GM21367 (cell line): ENCODE measurements at regions not wholly inside any gene's neighbourhood (a gene's known extent, or its start where the extent isn't known, plus 50 kb on each side); places are given as distances from the start of the nearest gene placed in this dataset.
"Not testable (repeated sequence)": the region's sequence is repeated elsewhere in the genome, so short reads cannot be mapped to it uniquely, and the experiment has no call there.

Experiments
- ATAC-seq: cut with Tn5 transposase; IDR thresholded peaks from one replicate; pipeline ENCODE4 v1.9.1; 2021; ENCODE audit not compliant: unreplicated experiment

DNA sequence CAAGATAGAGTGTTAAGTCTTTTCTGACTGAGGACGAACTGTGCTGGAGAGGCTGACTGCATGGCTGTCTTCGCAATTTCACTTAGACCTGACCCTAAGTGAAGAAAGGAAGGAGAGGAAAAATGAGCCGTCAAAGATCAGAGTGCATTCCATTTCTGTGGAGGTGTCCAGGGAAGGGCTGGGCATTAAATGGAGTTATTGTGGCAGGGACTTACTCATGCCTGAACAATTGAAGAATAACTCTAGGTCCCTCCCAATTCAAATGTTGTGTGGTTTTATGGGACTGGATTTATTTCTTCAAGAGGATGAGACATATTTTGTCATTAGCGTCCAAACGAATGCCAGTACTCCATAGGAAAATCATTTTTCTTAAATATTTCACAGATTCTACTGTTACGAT, 187.3 kb upstream of the CFAP20DC start:
- no peak for ATAC-seq

DNA sequence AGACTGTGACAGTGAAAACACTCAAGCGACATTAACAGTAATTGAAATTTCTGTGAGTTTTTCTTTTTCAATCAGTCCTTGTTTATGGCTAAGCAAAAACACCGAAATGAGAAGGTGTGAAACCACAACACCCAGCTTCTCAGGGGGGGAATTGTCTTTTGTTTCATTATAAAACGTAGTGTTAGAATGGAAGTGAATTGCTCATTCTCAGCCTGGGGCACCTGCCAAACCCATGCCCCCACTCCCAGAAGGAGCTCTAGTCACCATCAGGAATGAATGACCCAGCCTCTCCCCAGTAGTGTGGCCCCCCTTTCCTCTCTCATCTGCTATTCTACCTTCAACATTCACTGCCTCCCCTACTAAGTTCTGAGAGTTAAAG, 185.8 kb upstream of the CFAP20DC start:
- ATAC-seq = peak; percentile 55

DNA sequence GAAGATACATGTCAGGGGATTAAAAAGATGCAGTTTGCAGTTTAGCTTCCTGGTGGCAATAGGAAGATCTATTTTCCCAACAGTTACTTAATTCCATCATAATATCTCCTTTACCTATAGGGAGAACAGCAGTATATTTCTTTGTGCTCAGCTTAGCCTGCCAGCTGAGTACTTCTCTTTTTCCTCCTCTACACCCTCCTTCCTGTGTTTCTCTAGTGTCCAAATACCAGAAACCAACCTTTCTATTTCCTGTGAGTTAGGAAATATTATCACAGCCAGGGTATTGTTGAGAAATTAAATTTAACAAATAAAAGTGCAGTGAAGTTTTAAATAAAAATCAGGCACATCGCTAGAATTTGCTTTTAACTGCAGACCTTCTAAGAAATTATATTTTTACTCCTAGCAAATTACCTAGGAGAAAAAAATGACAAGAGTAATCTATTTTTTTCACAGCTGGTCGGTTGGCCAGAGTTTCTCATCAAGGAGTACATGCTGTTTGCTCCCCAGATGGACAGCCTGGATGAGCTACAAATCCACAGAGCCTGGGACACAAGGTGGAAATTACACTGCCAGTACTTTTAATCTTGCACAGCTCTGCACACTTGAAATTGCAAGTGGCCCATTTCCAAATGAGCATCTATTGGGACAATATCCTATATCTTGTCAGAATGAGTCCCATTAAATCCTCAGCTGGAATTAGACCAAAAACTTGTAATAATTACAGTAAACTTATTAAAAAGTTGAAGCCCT, 185.2 kb upstream of the CFAP20DC start:
- peak; percentile 37 for ATAC-seq

DNA sequence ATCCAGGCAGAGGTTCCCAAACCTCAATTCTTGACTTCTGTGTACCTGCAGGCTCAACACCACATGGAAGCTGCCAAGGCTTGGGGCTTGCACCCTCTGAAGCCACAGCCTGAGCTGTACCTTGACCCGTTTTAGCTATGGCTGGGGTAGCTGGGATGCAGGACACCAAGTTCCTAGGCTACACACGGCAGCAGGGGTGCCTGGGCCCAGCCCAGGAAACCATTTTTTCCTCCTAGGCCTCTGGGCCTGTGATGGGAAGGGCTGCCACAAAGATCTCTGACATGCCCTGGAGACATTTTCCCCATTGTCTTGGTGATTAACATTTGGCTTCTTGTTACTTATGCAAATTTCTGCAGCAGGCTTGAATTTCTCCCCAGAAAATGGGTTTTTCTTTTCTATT, 180.6 kb upstream of the CFAP20DC start:
- not testable (repeated sequence) for ATAC-seq

DNA sequence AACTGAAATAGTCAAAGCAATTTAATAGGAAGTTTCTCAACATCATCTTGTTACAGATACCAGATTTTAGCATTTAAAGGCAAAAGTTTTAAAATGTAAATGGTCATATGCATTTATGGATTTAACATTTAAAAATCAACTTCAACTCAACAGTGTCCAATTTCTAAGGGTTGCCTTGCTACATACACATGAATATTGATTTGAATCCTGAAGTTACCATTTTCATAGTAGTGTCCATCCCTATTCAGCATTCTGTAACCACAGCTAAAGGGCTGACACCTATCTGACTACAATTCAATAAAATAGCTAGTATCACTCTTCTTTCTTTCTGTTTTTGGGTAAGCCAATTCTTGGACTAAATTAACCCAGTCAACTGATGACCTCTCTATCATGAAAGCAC, 164.0 kb upstream of the CFAP20DC start:
- ATAC-seq = no peak

DNA sequence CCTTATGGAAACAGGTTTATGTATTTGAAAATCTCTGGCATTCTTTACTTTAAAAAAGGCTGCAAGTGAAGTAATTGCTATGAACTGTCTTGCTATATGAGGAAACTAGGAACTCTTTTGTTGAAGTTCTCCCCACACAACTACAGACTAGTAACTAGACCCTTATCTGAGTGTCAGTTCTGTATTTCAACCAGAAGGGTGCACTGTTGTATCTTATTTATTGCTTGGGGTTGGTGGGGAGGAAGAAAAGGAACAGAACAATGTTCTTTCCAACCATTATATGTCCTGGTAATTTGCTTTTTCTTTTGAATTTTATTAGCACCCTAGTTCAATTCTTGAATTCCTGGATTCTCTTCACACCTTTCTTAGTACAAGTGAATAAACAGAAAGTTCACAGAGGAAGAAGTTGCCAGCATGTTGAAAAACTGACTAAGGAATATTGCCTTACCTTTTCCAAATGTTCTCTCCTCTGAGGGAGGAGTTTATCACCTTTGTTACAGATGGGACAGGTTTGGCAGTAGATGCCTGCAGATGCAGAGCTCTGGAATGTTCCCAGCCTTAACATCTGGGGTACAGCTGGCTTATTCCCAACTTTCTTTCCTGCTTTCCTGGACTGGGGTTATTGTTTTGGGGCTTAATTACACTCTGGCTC, 162.4 kb upstream of the CFAP20DC start:
- peak; percentile 74 for ATAC-seq

DNA sequence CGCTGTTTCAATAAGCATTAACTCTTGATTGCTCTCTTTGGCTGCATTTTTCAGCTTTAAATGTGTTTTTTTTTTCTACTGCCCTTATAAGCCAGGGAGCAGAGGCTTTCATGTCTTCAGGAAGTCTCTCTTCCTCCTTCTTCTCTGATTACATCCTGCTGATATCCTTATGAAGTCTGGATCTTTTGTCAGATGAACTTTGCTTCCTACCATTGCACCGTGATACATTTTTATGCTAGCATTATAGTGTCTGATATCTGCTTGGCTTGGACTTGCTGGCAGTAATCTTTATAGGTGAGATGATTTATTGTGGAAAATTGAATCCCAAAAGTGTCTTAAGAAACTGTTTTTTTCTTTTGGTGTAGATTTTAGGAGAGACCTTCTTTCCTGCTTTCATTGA, 160.4 kb upstream of the CFAP20DC start:
- ATAC-seq = no peak

DNA sequence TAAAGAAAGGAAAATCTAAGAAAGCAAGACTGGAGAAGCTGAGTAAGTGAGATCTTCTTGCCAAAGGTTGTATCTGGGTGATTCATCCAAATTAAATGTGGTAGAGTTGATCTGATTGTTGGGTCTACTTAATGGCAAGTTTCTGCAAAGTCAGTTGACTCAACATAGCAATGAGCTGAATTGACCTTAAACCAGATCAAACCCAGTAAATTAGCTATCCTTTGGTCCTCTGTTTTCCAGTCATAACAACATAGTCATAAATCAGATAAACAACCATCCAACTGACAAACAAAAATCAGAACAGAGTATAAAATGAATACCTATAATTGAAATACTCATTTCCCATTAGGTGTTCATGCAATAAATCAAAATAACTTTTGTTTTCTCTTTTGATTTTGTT, 142.6 kb upstream of the CFAP20DC start:
- no peak for ATAC-seq

DNA sequence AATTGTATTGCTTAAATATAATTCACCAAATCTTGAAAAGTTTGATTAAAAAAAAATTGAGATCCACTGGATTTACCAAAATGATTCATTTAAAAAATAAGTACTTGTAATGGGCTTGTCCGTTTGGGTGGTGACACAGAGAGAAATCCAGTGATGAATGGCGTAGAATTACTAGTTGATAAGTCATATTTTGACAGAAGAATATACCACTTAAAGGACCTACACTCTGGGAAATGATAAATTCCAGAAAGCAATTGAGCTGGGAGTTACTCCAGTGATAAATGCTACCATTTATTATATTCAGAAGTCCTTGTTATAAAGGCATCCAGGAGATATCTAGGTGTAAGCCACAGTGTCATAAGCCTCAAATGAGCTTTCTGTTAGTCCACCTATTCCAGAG, 141.8 kb upstream of the CFAP20DC start:
- ATAC-seq = no peak

DNA sequence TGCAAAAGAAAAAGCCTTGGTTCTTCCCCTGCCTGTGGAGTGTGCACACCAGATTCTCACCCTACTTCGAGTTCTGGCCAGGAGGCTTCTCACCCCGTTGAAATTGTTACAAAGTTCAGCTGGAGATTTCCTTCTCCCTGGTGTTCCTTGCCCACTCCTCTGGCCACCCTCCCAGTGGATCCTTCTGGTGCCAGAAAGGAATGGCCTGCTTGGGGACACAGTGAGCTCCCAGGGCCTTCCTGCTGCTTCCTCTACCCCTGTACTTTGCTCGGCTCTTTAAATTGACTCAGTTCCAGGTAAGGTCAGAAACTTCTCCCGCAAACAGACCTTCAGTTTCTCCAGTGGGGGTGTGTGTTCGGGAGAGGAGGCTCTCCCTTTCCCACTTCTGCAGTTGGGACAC, 140.1 kb upstream of the CFAP20DC start:
- ATAC-seq = no peak

DNA sequence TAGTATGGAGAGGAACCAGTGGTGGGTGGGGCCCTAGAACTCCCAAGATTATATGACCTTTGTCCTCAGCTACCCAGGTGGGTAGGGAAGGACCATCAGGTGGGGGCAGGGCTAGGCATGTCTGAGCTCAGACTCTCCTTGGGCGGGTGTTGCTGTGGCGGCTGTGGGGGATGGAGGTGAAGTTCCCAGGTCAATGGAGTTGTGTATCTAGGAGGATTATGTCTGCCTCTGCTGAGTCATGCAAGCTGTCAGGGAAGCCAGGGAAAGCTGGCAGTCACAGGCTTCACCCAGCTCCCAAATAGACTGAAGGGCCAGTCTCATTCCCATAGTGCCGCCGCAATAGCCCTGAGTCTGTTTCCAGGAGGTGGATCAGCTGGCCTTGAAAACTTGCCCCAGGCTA, 139.7 kb upstream of the CFAP20DC start:
- ATAC-seq = no peak

DNA sequence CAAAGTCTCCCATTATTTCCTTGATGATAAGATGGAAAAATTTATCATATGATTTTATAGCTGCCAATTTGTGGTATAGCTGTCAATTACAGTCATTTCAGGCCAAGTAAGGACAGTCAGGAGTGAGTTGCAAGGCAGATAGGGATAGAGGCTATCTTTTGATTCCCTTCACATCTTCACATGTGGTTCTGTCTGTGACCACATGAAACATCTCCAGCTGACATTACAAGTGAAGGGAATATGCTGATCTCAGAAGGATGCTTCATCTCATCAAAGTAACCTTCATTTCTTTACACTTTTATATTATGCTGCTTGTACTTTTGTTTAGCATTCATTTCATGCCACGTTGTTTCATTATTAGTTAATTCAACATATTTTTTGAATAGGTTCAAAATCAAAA, 136.9 kb upstream of the CFAP20DC start:
- no peak for ATAC-seq

DNA sequence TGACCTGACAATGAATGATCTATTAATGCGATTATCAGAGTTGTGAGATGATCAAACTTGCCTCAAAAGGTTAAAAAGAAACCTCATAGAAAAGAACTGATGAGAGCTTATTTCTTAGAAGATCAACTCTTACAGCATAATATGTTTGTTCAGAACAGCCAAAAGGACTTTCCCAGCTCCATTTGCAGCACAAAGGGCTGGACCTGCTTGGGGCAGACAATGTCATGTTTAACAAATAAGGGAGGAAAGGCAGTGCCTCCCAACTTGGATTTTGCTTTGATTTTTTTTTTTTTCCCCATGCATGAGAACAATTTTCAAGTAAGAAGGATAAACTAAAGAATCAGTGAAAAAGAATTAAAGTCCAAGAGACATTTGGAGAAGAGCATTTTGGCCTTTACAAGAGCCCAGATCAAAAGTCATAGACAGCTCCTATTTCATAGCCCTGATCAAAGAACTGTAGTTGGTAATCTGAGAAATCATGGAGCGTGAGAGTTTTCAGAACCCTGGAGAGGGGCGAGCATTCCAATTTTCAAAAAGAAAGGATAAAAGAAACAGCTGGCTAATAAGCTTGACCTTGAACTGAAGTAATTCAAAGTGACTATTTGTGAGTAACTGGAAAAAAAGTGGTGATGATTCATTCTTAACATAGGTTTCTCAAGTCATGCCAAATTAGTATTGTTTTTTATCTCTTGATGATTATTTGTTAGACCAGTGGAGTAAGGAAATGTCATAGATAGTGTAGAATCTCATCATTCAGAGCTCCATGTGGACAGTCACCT, 136.0 kb upstream of the CFAP20DC start:
- ATAC-seq = no peak

DNA sequence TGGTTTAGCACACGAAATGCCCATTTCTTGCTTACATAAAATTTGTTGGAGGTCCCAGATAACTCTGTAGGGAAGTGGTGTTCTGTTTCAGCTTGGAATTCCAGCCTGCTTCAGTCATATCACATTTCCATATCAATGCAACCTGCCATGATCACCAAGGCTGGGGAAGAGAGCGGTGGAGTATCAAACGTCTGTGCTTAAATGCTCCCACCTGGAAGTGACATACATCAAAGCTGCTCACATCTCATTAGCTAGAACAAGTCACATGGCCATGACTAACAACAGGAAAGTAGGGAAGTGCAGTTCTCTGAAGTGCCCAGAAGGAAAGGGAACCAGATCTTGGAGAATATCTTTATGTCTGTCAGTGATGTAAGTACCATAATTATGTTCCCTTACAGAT, 130.2 kb upstream of the CFAP20DC start:
- ATAC-seq = no peak

DNA sequence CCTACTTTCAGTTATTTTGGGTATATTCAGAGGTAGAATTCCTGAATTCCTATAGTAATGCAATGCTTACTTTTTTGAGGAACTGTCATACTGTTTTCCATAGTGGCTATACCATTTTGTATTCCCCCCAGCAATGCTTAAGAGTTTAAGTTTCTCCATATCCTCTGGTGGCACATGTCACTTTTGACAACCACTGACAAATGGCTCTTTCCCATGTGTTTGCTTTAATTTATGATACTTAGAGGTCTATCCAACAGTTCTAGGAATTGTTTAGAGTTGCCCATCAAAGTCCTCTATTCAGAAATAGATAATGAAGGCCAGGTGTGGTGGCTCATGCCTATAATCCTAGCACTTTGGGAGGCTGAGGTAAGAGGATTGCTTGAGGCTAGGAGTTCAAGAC, 128.9 kb upstream of the CFAP20DC start:
- no peak for ATAC-seq

DNA sequence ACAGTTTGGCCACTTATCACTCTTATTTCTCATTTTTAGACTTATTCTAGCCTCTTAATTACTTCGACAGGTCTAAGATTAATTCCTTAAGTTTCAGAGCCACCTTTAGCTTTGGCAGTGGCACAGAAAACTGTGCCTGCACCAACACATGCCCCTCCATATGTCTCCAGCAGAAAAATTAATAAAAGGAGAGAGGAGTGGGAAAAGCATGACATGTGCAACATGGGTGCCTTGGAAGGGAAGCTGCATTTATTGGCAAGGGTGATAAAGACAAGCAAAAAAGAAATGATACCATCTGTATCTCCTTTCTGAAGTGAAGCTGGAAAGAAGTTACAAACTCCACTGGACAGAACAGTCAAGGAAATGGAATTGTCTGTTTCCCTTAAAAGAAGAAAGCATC, 121.7 kb upstream of the CFAP20DC start:
- ATAC-seq = no peak

DNA sequence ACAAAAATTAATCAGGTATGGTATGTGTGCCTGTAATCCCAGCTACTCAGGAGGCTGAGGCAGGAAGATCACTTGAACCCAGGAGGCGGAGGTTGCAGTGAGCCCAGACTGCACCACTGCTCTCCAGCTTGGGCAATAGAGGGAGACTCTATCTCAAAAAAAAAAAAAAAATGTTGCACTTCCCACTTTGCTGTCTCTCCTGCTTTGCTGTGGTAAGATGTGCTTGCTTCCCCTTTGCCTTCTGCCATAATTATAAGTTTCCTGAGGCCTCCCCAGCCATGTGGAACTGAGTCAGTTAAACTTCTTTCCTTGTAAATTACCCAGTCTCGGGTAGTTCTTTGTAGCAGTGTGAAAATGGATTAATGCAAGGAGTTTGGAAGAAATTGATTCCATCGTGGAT, 120.3 kb upstream of the CFAP20DC start:
- ATAC-seq = not testable (repeated sequence)

DNA sequence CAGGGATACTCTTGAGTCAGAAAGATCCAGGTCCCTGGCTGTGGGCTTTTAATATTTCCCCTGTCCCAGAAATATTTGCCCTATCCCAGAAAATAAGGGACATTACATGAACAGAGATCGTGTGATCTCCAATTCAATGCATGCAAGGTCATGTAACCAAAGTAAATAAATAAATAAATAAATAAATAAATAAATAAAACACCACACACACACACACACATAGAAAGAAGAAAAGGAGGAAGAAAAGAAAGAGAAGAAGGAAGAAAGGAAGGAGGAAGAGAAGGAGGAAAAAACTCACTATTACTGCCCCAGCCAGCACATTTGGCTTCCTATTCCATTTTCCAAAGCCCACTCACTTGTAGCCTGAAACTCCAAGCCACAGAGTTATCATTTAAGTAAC, 117.9 kb upstream of the CFAP20DC start:
- no peak for ATAC-seq

DNA sequence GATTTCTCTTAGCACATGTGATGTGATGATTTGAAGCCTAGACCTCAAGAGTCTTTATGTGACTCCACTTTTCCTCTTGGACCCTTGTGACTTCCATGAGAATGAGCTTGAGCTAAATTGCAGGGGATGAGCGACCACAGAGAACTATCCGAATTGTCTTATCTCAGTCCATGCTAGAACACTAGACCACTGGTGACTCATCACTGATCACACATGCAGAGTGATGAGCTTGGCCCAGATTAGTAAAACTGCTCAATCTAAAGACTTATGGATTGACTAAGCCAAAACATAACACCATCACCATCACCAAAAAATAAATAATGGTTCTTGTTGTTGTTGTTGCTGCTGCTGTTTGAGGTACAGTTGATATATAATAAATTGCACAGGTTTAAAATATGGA, 114.1 kb upstream of the CFAP20DC start:
- no peak for ATAC-seq

DNA sequence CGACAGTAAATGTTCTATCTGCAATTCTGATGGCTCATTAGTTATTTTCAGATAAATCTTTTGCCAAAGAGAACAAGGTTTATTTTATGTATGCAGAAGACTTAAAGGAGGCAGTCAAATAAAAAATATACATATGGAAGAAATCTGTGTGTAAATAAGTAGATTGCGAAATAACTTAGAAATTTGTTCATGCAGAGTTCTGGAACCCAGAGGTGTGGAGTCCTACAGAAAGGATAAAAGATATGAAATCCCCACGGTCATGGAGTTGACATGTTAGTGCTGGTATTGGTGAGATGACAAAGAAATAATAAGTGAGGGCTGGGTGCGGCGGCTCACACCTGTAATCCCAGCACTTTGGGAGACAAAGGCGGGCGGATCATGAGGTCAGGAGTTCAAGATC, 111.2 kb upstream of the CFAP20DC start:
- no peak for ATAC-seq

DNA sequence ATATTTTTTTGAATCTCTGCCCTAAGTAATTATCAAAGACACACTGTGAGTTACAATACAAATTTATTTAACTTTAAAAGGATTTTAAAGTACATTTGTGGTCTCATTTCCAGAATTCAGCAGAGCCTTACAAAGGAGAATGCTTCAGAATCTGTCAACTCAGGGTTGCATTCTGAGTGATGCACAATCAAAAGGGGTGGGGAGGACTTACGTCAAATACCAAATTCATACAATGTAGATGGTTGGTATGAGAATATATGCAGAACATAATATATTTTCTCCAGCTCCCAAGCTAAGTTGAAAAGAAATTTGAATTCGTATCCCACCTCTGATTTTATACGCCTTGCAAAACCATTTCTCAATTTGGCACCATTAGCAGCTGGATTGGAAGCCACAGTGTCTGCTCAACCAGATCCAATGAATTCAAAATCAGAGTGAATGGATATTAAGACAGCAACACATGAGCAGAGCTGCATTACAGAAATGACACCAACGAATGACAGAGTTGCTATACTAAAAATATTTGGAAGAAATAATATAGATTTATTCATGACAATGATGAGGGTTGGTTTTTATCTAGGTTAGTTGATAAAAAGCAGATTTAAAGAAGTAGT, 110.4 kb upstream of the CFAP20DC start:
- no peak for ATAC-seq

DNA sequence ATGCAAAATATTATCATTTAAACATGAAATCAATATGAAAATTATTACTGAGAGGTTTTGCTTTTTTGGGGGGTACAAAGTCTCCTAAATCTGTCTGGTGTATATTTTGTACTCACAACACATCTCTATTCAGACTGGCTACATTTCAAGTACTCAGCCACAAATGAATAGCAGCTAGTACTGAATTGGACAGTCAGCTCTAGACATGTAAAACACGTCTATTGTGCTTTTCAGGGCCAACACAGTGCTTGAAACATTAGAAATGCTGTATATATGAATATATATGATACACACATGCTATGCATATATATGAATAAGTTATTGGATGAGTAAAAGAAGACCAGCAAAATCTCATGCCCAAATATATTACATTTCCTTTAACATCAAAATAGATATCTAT, 103.8 kb upstream of the CFAP20DC start:
- ATAC-seq = no peak
